GM10266 (cell line): ENCODE measurements at regions not wholly inside any gene's neighbourhood (a gene's known extent, or its start where the extent isn't known, plus 50 kb on each side); places are given as distances from the start of the nearest gene placed in this dataset.

Experiments
- DNase-seq: peaks from one replicate; pipeline ENCODE4 v3.0.0; 2012; ENCODE audit errors: extremely low spot score
- CTCF ChIP-seq: IDR thresholded peaks from 2 replicates; pipeline ENCODE4 v1.5.1; 2012; ENCODE audit warnings: mild to moderate bottlenecking, low read depth; ENCODE audit not compliant: control insufficient read depth, insufficient read depth; ENCODE audit errors: missing control alignments

DNA sequence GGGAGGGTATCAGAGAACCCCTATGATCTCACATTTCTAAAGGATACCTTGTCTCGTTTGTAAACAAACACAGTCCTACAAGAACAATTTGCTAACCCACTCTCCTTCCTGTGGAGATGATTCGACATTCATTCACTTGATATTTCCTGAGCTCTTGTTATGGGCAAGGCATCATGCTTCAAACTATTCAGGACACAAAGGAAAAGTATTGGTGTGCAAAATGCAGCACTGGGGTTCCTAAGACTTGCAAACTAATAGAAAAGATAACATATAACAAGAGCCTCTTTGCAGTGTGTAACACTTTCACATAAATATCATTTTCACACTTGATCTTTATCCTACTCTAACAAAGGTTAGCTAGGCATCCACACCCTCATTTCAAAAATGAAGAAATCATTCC lies 211.5 kb upstream of the BLID start:
- DNase-seq: no peak
- TF ChIP-seq CTCF: no peak

- no peak for DNase-seq
- TF ChIP-seq CTCF: no peak
Measured at GRCh38 chr11:122323754-122324421, 207.9 kb upstream of the BLID start.

DNA sequence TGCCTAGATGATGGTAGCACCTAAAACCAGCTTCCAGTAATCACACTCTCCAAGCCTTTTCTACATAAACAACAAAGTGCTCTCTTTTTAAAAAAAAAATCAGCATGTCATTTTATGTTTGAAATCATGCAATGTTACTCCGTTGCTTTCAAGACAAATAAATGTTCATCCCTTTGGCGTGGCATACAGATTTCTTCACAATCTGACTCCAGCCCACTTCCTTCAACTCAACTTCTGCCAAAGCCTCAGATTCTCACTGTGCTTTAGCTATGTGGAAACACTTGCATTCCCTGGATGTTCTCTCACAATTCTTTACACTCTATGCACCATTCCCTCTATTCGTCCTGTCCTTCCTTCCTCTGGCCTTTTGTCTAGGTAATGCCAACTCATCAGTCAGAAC lies 206.3 kb upstream of the BLID start:
- no peak for TF ChIP-seq CTCF
- DNase-seq: no peak

GRCh38 chr11:122320671-122321070 lies 204.7 kb upstream of the BLID start:
- no peak for DNase-seq
- TF ChIP-seq CTCF: no peak

- TF ChIP-seq CTCF: no peak
- no peak for DNase-seq
Measured at GRCh38 chr11:122319691-122320620, 203.9 kb upstream of the BLID start.

DNA sequence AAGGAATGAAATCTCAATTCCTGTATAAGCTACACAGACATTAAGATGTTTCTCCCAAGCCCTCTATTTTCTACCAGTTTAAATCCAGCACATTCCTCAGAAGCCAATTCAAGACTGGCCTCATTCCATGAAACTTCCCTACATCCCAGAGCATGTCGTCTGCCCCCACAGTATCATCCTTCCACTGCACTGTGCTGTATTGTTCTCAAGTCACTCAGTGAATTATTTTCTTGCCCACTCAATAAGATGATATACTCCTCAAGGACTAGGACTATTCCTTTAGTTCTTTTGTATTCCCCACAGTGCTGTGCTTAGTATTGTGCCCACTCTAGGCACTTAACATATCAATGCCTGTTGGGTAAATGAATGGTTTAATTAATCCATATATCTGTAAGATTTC lies 203.1 kb upstream of the BLID start:
- TF ChIP-seq CTCF: no peak
- no peak for DNase-seq

- DNase-seq: no peak
- TF ChIP-seq CTCF: no peak
Measured at GRCh38 chr11:122317305-122317704, 201.3 kb upstream of the BLID start.
